HG02840 (cell line): ENCODE measurements at regions not wholly inside any gene's neighbourhood (a gene's known extent, or its start where the extent isn't known, plus 50 kb on each side); places are given as distances from the start of the nearest gene placed in this dataset.

Experiments used
- ATAC-seq: cut with Tn5 transposase; IDR thresholded peaks from one replicate; pipeline ENCODE4 v1.9.1; 2021; ENCODE audit warnings: mild to moderate bottlenecking, moderate library complexity, moderate number of reproducible peaks; ENCODE audit not compliant: unreplicated experiment, low FRiP score

- ATAC-seq: no peak
Observed at GRCh38 chr1:56357927-56358690, 221.3 kb downstream of the PLPP3 start.

GRCh38 chr1:56356376-56356990, 222.9 kb downstream of the PLPP3 start:
- ATAC-seq: no peak

GRCh38 chr1:56355918-56356317, 223.4 kb downstream of the PLPP3 start:
- no peak for ATAC-seq

GRCh38 chr1:56355422-56355821, 223.9 kb downstream of the PLPP3 start:
- no peak for ATAC-seq

GRCh38 chr1:56345831-56346230, 233.5 kb downstream of the PLPP3 start:
- ATAC-seq: no peak

GRCh38 chr1:56340977-56341376, 238.4 kb downstream of the PLPP3 start:
- ATAC-seq: no peak

GRCh38 chr1:56339786-56340465, 239.4 kb downstream of the PLPP3 start:
- ATAC-seq: no peak

- no peak for ATAC-seq
Observed at GRCh38 chr1:56339093-56339492, 240.3 kb downstream of the PLPP3 start.

GRCh38 chr1:56336982-56337381, 242.4 kb downstream of the PLPP3 start:
- ATAC-seq: no peak

GRCh38 chr1:56335394-56335793, 244.0 kb downstream of the PLPP3 start:
- no peak for ATAC-seq

- ATAC-seq: no peak
Observed at GRCh38 chr1:56334047-56334446, 245.3 kb downstream of the PLPP3 start.

- no peak for ATAC-seq
Observed at GRCh38 chr1:56333461-56333860, 245.9 kb downstream of the PLPP3 start.

- ATAC-seq: no peak
Observed at GRCh38 chr1:56331892-56332567, 247.3 kb downstream of the PLPP3 start.

GRCh38 chr1:56331207-56331891, 248.0 kb downstream of the PLPP3 start:
- ATAC-seq: no peak

- peak; percentile 96 for ATAC-seq
Observed at GRCh38 chr1:56330391-56331026, 248.9 kb downstream of the PLPP3 start.

GRCh38 chr1:56329970-56330369, 249.4 kb downstream of the PLPP3 start:
- no peak for ATAC-seq

GRCh38 chr1:56327195-56327594, 252.2 kb downstream of the PLPP3 start:
- no peak for ATAC-seq

GRCh38 chr1:56326056-56326455, 253.3 kb downstream of the PLPP3 start:
- ATAC-seq: no peak

- ATAC-seq: no peak
Observed at GRCh38 chr1:56324504-56324903, 254.9 kb downstream of the PLPP3 start.

GRCh38 chr1:56322211-56322610, 257.2 kb downstream of the PLPP3 start:
- ATAC-seq: no peak
